Liver (tissue), 8 donors: ENCODE measurements at regions not wholly inside any gene's neighbourhood (a gene's known extent, or its start where the extent isn't known, plus 50 kb on each side); places are given as distances from the start of the nearest gene placed in this dataset.

Source experiments
- DNase-seq: peaks from one replicate; pipeline ENCODE4 v3.0.0-alpha.2; 2017; ENCODE audit warnings: low spot score
- H3K27ac ChIP-seq, 2 donors: one replicate each; pipeline ENCODE4 v1.7.0; 2013; ENCODE audit warnings: inconsistent platforms in 2 of 2, low read length in 2 of 2, control low read depth in 1 of 2, low read depth in 1 of 2, mild to moderate bottlenecking in 1 of 2
- H3K27me3 ChIP-seq, 4 donors: one replicate each; pipeline versions ENCODE4 v1.6.1 to v1.7.0; 2013; ENCODE audit warnings: low read length in 3 of 4, inconsistent platforms in 1 of 4, mild to moderate bottlenecking in 1 of 4, moderate library complexity in 1 of 4; ENCODE audit not compliant: control insufficient read depth in 4 of 4, insufficient read depth in 4 of 4
- H3K36me3 ChIP-seq, 4 donors: one replicate each; pipeline versions ENCODE4 v1.6.1 to v1.7.0; 2013; ENCODE audit warnings: low read length in 3 of 4, mild to moderate bottlenecking in 3 of 4, low read depth in 1 of 4, moderate library complexity in 1 of 4; ENCODE audit not compliant: control insufficient read depth in 4 of 4, insufficient read depth in 3 of 4
- H3K4me1 ChIP-seq, 4 donors: one replicate each; pipeline versions ENCODE4 v1.6.1 to v1.7.0; 2013; ENCODE audit warnings: low read length in 3 of 4, mild to moderate bottlenecking in 3 of 4, moderate library complexity in 1 of 4; ENCODE audit not compliant: control insufficient read depth in 4 of 4, insufficient read depth in 4 of 4
- H3K4me3 ChIP-seq, 3 donors: one replicate each; pipeline versions ENCODE4 v1.6.1 to v1.7.0; 2013; ENCODE audit warnings: low read length in 3 of 3, control low read depth in 1 of 3, low read depth in 1 of 3, mild to moderate bottlenecking in 1 of 3
- H3K9ac ChIP-seq, 2 donors: one replicate each; pipeline ENCODE4 v1.7.0; 2013; ENCODE audit warnings: low read length in 2 of 2, mild to moderate bottlenecking in 2 of 2, moderate library complexity in 2 of 2, control low read depth in 1 of 2, low read depth in 1 of 2
- H3K9me3 ChIP-seq, 4 donors: one replicate each; pipeline versions ENCODE4 v1.6.1 to v1.7.0; 2013; ENCODE audit warnings: low read length in 3 of 4; ENCODE audit not compliant: control insufficient read depth in 4 of 4
- CTCF ChIP-seq: fragments of 150-350 bp; IDR thresholded peaks from 2 replicates; pipeline ENCODE4 v1.5.1; 2017; ENCODE audit warnings: improper control_type of control experiment, low read depth, low read length; ENCODE audit not compliant: missing input control
- EGR1 ChIP-seq, 2 donors: IDR thresholded peaks; 2 replicates each; pipeline ENCODE4 v1.6.1; 2016 to 2018; ENCODE audit warnings: antibody characterized with exemption in 2 of 2, low read depth in 2 of 2
- FOXA1 ChIP-seq: IDR thresholded peaks from 2 replicates; pipeline ENCODE4 v1.6.1; 2016; ENCODE audit warnings: antibody characterized with exemption
- FOXA2 ChIP-seq: IDR thresholded peaks from 2 replicates; pipeline ENCODE4 v1.6.1; 2016; ENCODE audit warnings: antibody characterized with exemption
- GABPA ChIP-seq, 2 donors: IDR thresholded peaks in 1 of 2; conservative IDR thresholded peaks in 1 of 2; 2 replicates each; pipeline ENCODE4 v1.6.1; 2016; ENCODE audit warnings: antibody characterized with exemption in 2 of 2, mild to moderate bottlenecking in 1 of 2, moderate library complexity in 1 of 2
- HNF4G ChIP-seq: IDR thresholded peaks from 2 replicates; pipeline ENCODE4 v1.6.1; 2016; ENCODE audit warnings: antibody characterized with exemption
- MAX ChIP-seq: IDR thresholded peaks from 2 replicates; pipeline ENCODE4 v1.6.1; 2016; ENCODE audit warnings: antibody characterized with exemption
- NR2F2 ChIP-seq: IDR thresholded peaks from 2 replicates; pipeline ENCODE4 v1.6.1; 2016; ENCODE audit warnings: antibody characterized with exemption
- RAD21 ChIP-seq, 2 donors: IDR thresholded peaks; 2 replicates each; pipeline ENCODE4 v1.6.1; 2016; ENCODE audit warnings: antibody characterized with exemption in 2 of 2, mild to moderate bottlenecking in 2 of 2
- REST ChIP-seq: IDR thresholded peaks from 2 replicates; pipeline ENCODE4 v1.6.1; 2016; ENCODE audit warnings: antibody characterized with exemption, mild to moderate bottlenecking
- RXRA ChIP-seq, 2 donors: IDR thresholded peaks; 2 replicates each; pipeline ENCODE4 v1.6.1; 2017 to 2018; ENCODE audit warnings: antibody characterized with exemption in 2 of 2, mild to moderate bottlenecking in 1 of 2
- SP1 ChIP-seq: IDR thresholded peaks from 2 replicates; pipeline ENCODE4 v1.6.1; 2018; ENCODE audit warnings: antibody characterized with exemption, mild to moderate bottlenecking
- TAF1 ChIP-seq: conservative IDR thresholded peaks from 2 replicates; pipeline ENCODE4 v1.6.1; 2016; ENCODE audit warnings: antibody characterized with exemption, mild to moderate bottlenecking
- YY1 ChIP-seq: IDR thresholded peaks from 2 replicates; pipeline ENCODE4 v1.6.1; 2016; ENCODE audit warnings: antibody characterized with exemption, mild to moderate bottlenecking
- ZBTB33 ChIP-seq: IDR thresholded peaks from 2 replicates; pipeline ENCODE4 v1.6.1; 2016; ENCODE audit warnings: antibody characterized with exemption
- WGBS: extraction: QIAGEN DNeasy Blood & Tissue Kit; methylation state at CpG from one replicate; pipeline ENCODE4 v1.1.7; 2013; 5-methylcytosine and 5-hydroxymethylcytosine counted together
- donor health status: healthy.
- donor health status: healthy.
- donor health status: healthy.
- donor health status: healthy.
- donor health status: healthy.

GRCh38 chr1:50352428-50352827, 70.8 kb downstream of the DMRTA2 start:
- H3K4me3 ChIP-seq, result no peak overlapping the region
- no peaks in the 10 kb centered on the region for H3K9me3 ChIP-seq
- H3K27me3 ChIP-seq, result peaks cover 0 to 10% (median under 1%) of the 10 kb centered on the region in 4 donors
- no peaks in the 10 kb centered on the region for H3K36me3 ChIP-seq
- H3K9ac ChIP-seq, result no peak overlapping the region
- 58% methylated on average over 2 of the region's 2 CpGs for WGBS
- no peak overlapping the region for H3K27ac ChIP-seq
- TF ChIP-seq MAX (no peak), RAD21 (IDR thresholded peaks at IDR 0.05) (no peak), ZBTB33 (no peak), HNF4G (no peak), EGR1 (IDR thresholded peaks at IDR 0.05; ENCODE audit: low read depth in 2 of 2) (no peak), FOXA2 (no peak), TAF1 (no peak), RXRA (IDR thresholded peaks at IDR 0.05) (no peak), YY1 (no peak), GABPA (IDR thresholded peaks at IDR 0.05 in 1 of 2, conservative IDR thresholded peaks at IDR 0.05 in 1 of 2) (no peak), REST (no peak)
- H3K4me1 ChIP-seq, result no peaks in the 10 kb centered on the region
- no peak for DNase-seq

- no peaks in the 10 kb centered on the region for H3K9me3 ChIP-seq
- WGBS, result 77% methylated on average over 8 of the region's 8 CpGs
- H3K4me3 ChIP-seq, result no peak overlapping the region
- TF ChIP-seq NR2F2 (no peak), YY1 (no peak), MAX (no peak)
- no peak overlapping the region for H3K27ac ChIP-seq
- H3K36me3 ChIP-seq, result no peaks in the 10 kb centered on the region
- H3K27me3 ChIP-seq, result peaks cover 0 to 7% (median under 1%) of the 10 kb centered on the region in 4 donors
- H3K9ac ChIP-seq, result no peak overlapping the region
- DNase-seq, result no peak
- no peaks in the 10 kb centered on the region for H3K4me1 ChIP-seq
Measured at GRCh38 chr1:50350868-50351267, 72.4 kb downstream of the DMRTA2 start.

- Histone ChIP-seq H3K4me3 (no peak overlapping the region), H3K36me3 (no peaks in the 10 kb centered on the region), H3K9ac (no peak overlapping the region), H3K27ac (no peak overlapping the region), H3K27me3 (peaks cover 0 to 7% (median under 1%) of the 10 kb centered on the region in 4 donors), H3K4me1 (no peaks in the 10 kb centered on the region), H3K9me3 (peaks cover 0 to 2% (median 1%) of the 10 kb centered on the region in 4 donors)
- WGBS, result 54% methylated on average over 5 of the region's 5 CpGs
- DNase-seq, result no peak
- no peak for TF ChIP-seq GABPA (IDR thresholded peaks at IDR 0.05 in 1 of 2, conservative IDR thresholded peaks at IDR 0.05 in 1 of 2)
- TF ChIP-seq SP1, result no peak
- no peak for TF ChIP-seq TAF1
- TF ChIP-seq CTCF, result no peak
- TF ChIP-seq HNF4G, result no peak
- no peak for TF ChIP-seq RAD21 (IDR thresholded peaks at IDR 0.05)
- TF ChIP-seq NR2F2, result no peak
- TF ChIP-seq EGR1 (IDR thresholded peaks at IDR 0.05; ENCODE audit: low read depth in 2 of 2), result no peak
- no peak for TF ChIP-seq FOXA1
- no peak for TF ChIP-seq ZBTB33
- no peak for TF ChIP-seq YY1
Measured at GRCh38 chr1:50350421-50350820, 72.8 kb downstream of the DMRTA2 start.
